ENCODE measurements at regions not wholly inside any gene's neighbourhood (a gene's known extent, or its start where the extent isn't known, plus 50 kb on each side); places are given as distances from the start of the nearest gene placed in this dataset.

DNA sequence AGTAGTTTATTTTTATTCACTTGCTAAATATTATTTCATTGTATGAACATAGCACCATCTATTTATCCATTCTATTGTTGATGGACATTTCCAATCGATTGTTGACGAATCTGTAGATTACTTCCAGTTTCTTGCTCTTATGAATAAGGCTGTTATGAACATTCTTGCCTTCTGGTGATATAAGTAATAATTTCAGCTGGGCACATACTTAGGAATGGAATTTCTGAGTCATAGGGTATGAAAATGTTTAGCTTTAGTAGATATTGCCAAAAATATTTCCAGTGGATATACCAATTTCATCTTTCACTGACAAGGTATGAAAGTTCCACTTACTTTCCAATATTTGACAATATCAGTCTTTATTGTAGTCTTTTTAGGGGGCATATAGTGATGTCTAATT is 468.5 kb downstream of the ETNK1 start:
- DNase-seq (no peak), ATAC-seq (ENCODE audit: low read depth) (no peak)
- H3K27ac Mint-ChIP-seq = no peak overlapping the region
- H3K9me3 Mint-ChIP-seq = no peaks in the 10 kb centered on the region
- H3K4me1 Mint-ChIP-seq = no peaks in the 10 kb centered on the region
- H3K36me3 Mint-ChIP-seq (ENCODE audit: low read depth) = no peaks in the 10 kb centered on the region
- ChIA-PET CTCF (no interaction called here), POLR2A (no interaction called here)
- H3K4me3 Mint-ChIP-seq = no peak overlapping the region
- no peaks in the 10 kb centered on the region for H3K27me3 Mint-ChIP-seq
- TF ChIP-seq, protein P1, sequence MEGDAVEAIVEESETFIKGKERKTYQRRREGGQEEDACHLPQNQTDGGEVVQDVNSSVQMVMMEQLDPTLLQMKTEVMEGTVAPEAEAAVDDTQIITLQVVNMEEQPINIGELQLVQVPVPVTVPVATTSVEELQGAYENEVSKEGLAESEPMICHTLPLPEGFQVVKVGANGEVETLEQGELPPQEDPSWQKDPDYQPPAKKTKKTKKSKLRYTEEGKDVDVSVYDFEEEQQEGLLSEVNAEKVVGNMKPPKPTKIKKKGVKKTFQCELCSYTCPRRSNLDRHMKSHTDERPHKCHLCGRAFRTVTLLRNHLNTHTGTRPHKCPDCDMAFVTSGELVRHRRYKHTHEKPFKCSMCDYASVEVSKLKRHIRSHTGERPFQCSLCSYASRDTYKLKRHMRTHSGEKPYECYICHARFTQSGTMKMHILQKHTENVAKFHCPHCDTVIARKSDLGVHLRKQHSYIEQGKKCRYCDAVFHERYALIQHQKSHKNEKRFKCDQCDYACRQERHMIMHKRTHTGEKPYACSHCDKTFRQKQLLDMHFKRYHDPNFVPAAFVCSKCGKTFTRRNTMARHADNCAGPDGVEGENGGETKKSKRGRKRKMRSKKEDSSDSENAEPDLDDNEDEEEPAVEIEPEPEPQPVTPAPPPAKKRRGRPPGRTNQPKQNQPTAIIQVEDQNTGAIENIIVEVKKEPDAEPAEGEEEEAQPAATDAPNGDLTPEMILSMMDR (IDR thresholded peaks at IDR 0.05) = no peak
- intact Hi-C loops (cut with micrococcal nuclease) = no loop called here

DNA sequence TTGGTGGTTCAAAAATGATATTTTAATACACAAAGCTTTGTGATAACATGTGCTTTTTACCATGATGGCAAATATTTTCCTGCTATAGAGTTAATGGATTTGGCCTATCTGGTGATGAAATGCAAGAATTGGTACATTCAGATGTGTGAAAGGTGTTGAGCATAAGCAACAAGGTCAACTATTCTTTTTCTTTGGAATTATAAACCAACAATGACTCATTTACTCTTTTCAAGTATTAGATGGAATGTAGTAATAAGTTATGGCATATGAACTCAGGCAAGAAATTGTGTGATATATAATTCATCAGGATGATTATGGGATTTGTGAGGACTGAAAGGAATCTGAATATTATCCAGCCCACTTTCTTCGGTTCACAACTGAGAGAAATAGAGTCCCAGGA is 471.4 kb downstream of the ETNK1 start:
- H3K27me3 Mint-ChIP-seq = no peaks in the 10 kb centered on the region
- no peak overlapping the region for H3K4me3 Mint-ChIP-seq
- intact Hi-C loops (cut with micrococcal nuclease) = no loop called here
- POLR2A ChIA-PET = no interaction called here
- no peak for ATAC-seq (ENCODE audit: low read depth)
- CTCF ChIA-PET = no interaction called here
- no peaks in the 10 kb centered on the region for H3K9me3 Mint-ChIP-seq
- no peaks in the 10 kb centered on the region for H3K36me3 Mint-ChIP-seq (ENCODE audit: low read depth)
- TF ChIP-seq, protein P1 (IDR thresholded peaks at IDR 0.05) = no peak
- no peaks in the 10 kb centered on the region for H3K4me1 Mint-ChIP-seq
- DNase-seq = no peak
- H3K27ac Mint-ChIP-seq = no peak overlapping the region

DNA sequence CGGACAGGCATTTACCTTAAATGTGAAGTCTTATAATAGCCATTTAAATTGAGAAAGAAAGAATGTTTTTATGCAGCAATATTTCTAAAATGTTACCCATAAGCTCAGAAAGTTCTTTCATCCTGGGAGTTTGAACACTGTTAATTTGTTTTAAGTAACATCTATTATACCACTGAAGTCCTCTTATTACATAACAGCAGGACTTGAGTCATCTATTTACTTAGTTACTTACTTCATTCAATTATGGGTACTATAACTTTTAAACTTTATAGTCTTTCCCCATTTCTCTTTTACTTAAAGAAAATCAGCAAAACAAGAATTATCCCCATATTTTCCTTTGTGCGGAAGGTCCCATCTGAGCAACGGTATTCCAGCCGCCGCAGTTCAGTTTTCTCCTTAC is 473.1 kb downstream of the ETNK1 start:
- no peak overlapping the region for H3K4me3 Mint-ChIP-seq
- ChIA-PET POLR2A (no interaction called here), CTCF (no interaction called here)
- TF ChIP-seq, protein P1 (IDR thresholded peaks at IDR 0.05) = no peak
- no peak for ATAC-seq (ENCODE audit: low read depth)
- H3K27ac Mint-ChIP-seq = no peak overlapping the region
- no peaks in the 10 kb centered on the region for H3K27me3 Mint-ChIP-seq
- no peaks in the 10 kb centered on the region for H3K9me3 Mint-ChIP-seq
- H3K4me1 Mint-ChIP-seq = no peaks in the 10 kb centered on the region
- intact Hi-C loops (cut with micrococcal nuclease) = no loop called here
- H3K36me3 Mint-ChIP-seq (ENCODE audit: low read depth) = no peaks in the 10 kb centered on the region
- DNase-seq = no peak

DNA sequence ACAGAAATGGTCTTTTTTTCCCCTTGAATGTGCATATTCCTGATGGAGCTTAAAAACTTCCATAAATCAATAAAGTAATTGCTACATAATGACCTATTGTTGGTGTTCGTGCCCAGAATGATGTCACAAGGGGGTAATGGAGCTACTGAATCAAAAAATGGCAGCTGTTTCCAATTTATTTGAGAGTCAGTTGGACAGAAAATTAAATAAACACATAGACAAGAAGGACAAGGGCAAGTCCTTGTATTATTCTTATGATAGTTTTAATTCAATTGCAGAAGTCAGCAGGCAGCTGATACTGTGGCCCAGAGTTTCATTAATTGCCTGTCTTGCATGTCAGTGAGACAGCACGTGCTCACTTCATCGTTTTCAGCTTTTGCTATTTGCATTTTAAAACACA is 473.5 kb downstream of the ETNK1 start:
- POLR2A ChIA-PET = no interaction called here
- Mint-ChIP-seq H3K27me3 (no peaks in the 10 kb centered on the region), H3K4me3 (no peak overlapping the region), H3K36me3 (ENCODE audit: low read depth) (no peaks in the 10 kb centered on the region), H3K9me3 (no peaks in the 10 kb centered on the region), H3K27ac (no peak overlapping the region), H3K4me1 (no peaks in the 10 kb centered on the region)
- ATAC-seq (ENCODE audit: low read depth) = no peak
- TF ChIP-seq, protein P1 (IDR thresholded peaks at IDR 0.05) = no peak
- intact Hi-C loops (cut with micrococcal nuclease) = no loop called here
- no peak for DNase-seq
- CTCF ChIA-PET = no interaction called here

DNA sequence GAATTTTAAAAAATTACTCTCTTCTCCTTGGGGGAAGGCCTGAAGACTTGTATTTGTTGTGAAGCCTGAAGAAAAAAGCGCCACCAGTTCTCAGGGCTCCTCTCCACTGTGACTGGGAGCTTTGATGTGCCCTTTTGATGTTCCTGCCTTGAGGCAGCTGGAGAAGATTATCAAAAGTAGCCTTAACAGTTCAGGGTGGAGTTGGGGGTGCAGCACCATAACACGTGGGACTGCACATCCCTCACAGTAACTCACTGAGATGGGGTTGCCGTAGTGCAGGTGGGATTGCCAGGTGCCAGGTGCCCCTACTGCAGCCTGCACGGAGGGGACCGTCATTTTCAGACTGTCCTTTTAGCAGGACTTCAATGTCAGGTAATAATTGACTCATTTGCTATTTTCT is 474.1 kb downstream of the ETNK1 start:
- DNase-seq (no peak), ATAC-seq (ENCODE audit: low read depth) (no peak)
- no peaks in the 10 kb centered on the region for H3K4me1 Mint-ChIP-seq
- no peak overlapping the region for H3K4me3 Mint-ChIP-seq
- TF ChIP-seq, protein P1 (IDR thresholded peaks at IDR 0.05) = no peak
- POLR2A ChIA-PET = no interaction called here
- H3K27ac Mint-ChIP-seq = no peak overlapping the region
- intact Hi-C loops (cut with micrococcal nuclease) = no loop called here
- no peaks in the 10 kb centered on the region for H3K27me3 Mint-ChIP-seq
- H3K36me3 Mint-ChIP-seq (ENCODE audit: low read depth) = no peaks in the 10 kb centered on the region
- no peaks in the 10 kb centered on the region for H3K9me3 Mint-ChIP-seq
- CTCF ChIA-PET = no interaction called here
